ENCODE measurements at regions not wholly inside any gene's neighbourhood (a gene's known extent, or its start where the extent isn't known, plus 50 kb on each side); places are given as distances from the start of the nearest gene placed in this dataset.

GRCh38 chr9:28820741-28821140, 1247.5 kb upstream of the C9orf72 start:
- intact Hi-C loops (cut with micrococcal nuclease): no loop called here
- no peak for TF ChIP-seq CTCF (IDR thresholded peaks at IDR 0.05; ENCODE audit: borderline replicate concordance)
- no peaks in the 10 kb centered on the region for H3K36me3 ChIP-seq
- H3K4me3 ChIP-seq: no peak overlapping the region
- H3K27ac ChIP-seq (replicated peaks): no peak overlapping the region
- H3K27me3 ChIP-seq (ENCODE audit: low read depth): no peaks in the 10 kb centered on the region
- no peaks in the 10 kb centered on the region for H3K4me1 ChIP-seq
- H3K9me3 ChIP-seq (replicated peaks): no peaks in the 10 kb centered on the region
- DNase-seq: no peak

- Histone ChIP-seq H3K4me1 (no peaks in the 10 kb centered on the region), H3K9me3 (replicated peaks) (no peaks in the 10 kb centered on the region), H3K4me3 (no peak overlapping the region), H3K27ac (replicated peaks) (no peak overlapping the region), H3K36me3 (no peaks in the 10 kb centered on the region), H3K27me3 (ENCODE audit: low read depth) (no peaks in the 10 kb centered on the region)
- no peak for DNase-seq
- TF ChIP-seq CTCF (IDR thresholded peaks at IDR 0.05; ENCODE audit: borderline replicate concordance): no peak
- intact Hi-C loops (cut with micrococcal nuclease): no loop called here
Measured at GRCh38 chr9:28821240-28821639, 1248.0 kb upstream of the C9orf72 start.

DNA sequence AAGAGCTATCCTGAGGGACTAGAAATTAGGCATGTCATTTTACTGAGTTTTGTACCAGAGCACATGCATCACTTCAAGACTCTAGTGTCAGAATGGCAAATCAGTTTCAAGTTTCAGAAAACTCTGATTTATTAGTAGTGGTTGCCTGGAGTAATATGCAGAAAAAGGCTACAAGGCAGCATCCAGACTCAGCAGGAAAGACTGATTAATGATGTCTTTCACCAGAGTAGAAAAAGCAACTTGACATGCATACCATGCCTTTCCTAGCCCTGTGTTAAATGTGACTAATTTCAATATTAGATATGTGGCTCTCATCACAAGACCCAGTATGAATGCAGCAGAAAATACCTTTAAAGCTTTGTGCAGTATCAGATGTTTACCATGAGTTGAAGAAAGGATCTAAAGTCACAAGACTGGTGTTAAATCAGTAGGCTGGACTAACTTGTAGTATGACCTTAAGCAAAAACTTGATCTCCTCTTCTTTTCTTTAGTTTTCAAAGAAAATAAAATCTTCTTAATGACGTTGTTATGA, 1251.2 kb upstream of the C9orf72 start:
- Histone ChIP-seq H3K9me3 (replicated peaks) (no peaks in the 10 kb centered on the region), H3K36me3 (no peaks in the 10 kb centered on the region), H3K4me1 (no peaks in the 10 kb centered on the region), H3K4me3 (no peak overlapping the region), H3K27me3 (ENCODE audit: low read depth) (no peaks in the 10 kb centered on the region), H3K27ac (replicated peaks) (no peak overlapping the region)
- TF ChIP-seq CTCF (IDR thresholded peaks at IDR 0.05; ENCODE audit: borderline replicate concordance): no peak
- DNase-seq: no peak
- intact Hi-C loops (cut with micrococcal nuclease): no loop called here

- H3K4me3 ChIP-seq: no peak overlapping the region
- no peaks in the 10 kb centered on the region for H3K9me3 ChIP-seq (replicated peaks)
- no peaks in the 10 kb centered on the region for H3K36me3 ChIP-seq
- TF ChIP-seq CTCF (IDR thresholded peaks at IDR 0.05; ENCODE audit: borderline replicate concordance): no peak
- no peaks in the 10 kb centered on the region for H3K27me3 ChIP-seq (ENCODE audit: low read depth)
- intact Hi-C loops (cut with micrococcal nuclease): no loop called here
- no peaks in the 10 kb centered on the region for H3K4me1 ChIP-seq
- H3K27ac ChIP-seq (replicated peaks): no peak overlapping the region
- DNase-seq: no peak
Measured at GRCh38 chr9:28832168-28832770, 1259.0 kb upstream of the C9orf72 start.

GRCh38 chr9:28834156-28834555, 1260.9 kb upstream of the C9orf72 start:
- Histone ChIP-seq H3K27me3 (ENCODE audit: low read depth) (no peaks in the 10 kb centered on the region), H3K36me3 (no peaks in the 10 kb centered on the region), H3K27ac (replicated peaks) (no peak overlapping the region), H3K4me3 (no peak overlapping the region), H3K9me3 (replicated peaks) (peaks cover 8% of the 10 kb centered on the region), H3K4me1 (no peaks in the 10 kb centered on the region)
- no peak for DNase-seq
- TF ChIP-seq CTCF (IDR thresholded peaks at IDR 0.05; ENCODE audit: borderline replicate concordance): no peak
- intact Hi-C loops (cut with micrococcal nuclease): no loop called here

Measured in left ventricle myocardium inferior (tissue), 1 donor.